Amniotic epithelial cell (primary cell): ENCODE measurements at regions not wholly inside any gene's neighbourhood (a gene's known extent, or its start where the extent isn't known, plus 50 kb on each side); places are given as distances from the start of the nearest gene placed in this dataset.
"Not testable (repeated sequence)": the region's sequence is repeated elsewhere in the genome, so short reads cannot be mapped to it uniquely, and the experiment has no call there.

Experiments
- DNase-seq: peaks from one replicate; pipeline ENCODE4 v3.0.0-alpha.2; 2010; ENCODE audit warnings: low read depth

GRCh38 chr2:8139668-8140200 lies 542.1 kb upstream of the ID2 start:
- DNase-seq, result no peak

DNA sequence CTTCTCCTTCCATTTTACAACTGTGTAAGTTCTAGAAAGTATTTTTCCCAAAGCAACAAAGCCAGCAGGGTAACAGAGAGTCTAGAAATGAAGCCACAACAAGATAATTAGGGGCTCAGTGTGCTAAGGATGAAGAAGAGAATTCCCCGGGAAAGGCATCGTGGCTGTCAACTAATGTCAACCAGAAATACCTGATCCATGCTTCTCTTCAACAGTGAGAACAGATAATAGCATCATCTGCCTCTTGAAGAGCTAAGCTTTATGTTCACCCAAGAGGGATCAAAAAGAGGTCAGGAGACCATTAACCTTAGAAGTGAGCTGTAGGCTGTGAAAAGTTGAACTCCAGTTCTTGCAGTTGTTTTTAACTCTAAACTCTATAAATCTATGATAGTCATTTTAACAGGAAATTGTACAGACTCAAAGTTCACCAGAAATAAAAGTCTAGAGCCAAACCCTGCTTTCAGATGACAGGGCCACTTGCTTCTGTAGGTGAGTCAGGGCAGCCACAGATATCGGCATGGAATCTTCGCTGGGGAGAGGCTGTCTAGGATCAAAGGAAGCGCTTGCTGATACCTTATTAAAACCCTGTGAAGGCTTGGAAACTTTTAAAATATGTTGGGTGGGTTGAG lies 540.7 kb upstream of the ID2 start:
- DNase-seq, result no peak

DNA sequence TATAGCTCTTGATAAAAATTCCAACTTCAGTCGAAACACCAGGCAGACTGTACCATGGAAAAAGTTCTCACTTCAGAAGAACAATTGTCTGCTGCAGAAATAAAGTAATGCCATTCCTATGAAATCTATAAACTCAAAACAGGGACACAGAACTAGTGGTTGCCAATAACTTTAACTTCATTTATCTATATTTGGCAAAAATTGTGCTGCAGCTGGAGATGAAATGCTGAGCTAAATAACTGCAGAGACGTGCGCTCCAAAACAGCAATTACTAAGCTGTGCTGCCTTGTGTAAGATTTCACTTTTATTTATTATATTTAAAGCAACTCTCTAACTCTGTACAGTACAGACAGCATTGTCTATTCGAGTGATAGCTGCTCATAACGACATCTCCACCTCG lies 540.1 kb upstream of the ID2 start:
- DNase-seq, result no peak

DNA sequence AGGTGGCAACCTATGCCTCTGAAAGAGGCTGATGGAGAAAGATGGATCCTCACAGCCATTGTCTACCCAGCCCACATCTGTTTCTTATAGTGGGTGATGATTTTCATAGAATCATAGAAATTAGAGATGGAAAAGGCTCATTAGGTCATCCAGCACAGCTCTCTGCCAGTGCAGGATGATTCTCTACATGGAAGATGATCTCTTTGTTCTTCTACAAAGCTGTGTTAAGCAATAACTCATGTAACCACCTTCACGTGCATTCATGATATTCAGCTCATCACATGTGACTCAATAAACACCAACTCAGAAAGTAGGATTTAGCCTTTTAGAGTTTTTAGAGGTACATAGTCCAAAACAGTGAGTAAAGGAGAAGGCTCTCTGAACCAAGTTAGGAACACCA lies 539.4 kb upstream of the ID2 start:
- no peak for DNase-seq

DNA sequence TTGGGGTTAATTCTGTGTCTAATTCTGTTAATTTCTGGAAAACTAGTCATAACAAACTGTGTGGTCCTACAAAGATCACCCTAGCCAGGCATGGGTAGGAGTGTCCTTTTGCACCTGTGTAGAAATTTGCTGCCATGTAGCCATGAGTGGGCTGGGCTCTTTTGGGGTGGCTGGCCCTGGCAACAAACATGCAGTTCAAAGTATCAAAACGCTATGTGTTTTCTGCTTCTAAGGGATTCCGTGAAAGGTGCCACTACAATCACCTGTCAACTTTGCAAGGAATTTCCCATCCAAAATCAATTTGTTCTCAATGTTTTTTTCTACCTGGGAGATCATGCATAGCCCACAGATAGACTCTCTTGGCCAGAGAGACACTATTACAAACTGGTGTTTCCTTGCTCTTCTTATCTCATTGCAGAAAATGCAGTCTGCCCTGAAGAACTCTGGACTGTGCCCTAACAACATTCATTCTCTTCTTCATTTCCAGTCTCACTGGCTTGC lies 537.7 kb upstream of the ID2 start:
- DNase-seq, result no peak

GRCh38 chr2:8144785-8145184 lies 537.1 kb upstream of the ID2 start:
- peak; percentile 83 for DNase-seq

GRCh38 chr2:8145375-8145774 lies 536.5 kb upstream of the ID2 start:
- DNase-seq, result not testable (repeated sequence)

DNA sequence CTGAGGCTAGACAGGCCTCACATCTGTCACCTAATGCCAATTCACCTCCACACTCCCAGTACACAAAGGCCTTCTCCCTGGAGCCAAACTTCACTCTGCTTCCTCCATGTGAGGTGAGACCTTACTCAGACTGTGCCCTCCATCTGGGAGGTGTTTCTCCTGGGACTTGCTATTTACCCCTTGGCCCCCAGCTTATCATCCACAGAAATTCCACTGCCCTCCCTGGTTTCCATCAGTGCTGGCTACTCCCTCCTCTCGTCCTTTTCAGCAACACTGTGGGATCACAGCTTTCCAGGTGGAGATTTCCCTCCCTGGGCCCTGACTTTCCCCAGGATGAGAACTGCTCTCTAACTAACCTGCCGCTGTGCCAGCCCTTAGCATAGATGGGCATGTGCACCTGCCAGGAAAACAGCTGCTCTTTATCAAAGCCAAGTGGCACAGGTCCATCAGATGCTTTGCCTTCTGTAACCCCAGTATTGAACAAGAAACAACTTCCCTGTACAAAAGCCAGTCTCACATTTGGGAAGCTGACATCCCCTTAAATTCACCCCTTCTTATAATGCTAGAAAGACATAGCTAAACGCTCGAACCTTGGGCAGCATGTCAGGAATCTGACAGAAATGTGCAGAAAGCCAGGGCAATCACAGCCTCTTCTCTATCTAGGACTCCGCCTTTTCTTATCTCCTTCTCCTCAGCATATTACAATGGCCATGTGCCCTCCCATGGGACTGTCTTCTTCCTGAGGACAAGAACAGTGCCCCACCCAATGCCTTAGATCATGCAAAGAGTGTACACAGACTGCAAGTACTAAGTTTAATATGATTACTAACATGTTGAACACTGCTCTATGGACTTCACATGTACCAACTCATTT lies 535.5 kb upstream of the ID2 start:
- DNase-seq, result no peak

- DNase-seq, result peak; percentile 87
These were observed 533.4 kb upstream of the ID2 start for GRCh38 chr2:8148260-8149006.

DNA sequence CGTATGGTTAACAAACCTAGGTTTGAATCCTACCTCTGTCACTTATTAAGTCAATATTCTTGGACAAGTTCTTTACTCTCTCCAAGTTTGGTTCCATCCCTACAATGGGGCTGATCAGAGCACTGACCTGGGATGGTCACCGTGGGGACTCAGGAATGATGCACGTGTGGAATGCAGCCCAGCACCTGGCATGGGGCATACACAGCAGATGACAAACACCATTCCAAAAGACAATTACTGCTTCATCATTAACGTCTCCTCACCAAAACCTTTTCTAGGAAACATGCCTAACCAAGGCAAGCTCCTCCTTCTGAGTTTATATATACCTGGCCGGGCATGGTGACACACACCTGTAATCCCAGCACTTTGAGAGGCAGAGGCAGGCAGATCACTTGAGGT lies 532.9 kb upstream of the ID2 start:
- no peak for DNase-seq

GRCh38 chr2:8149985-8150539 lies 531.8 kb upstream of the ID2 start:
- DNase-seq, result peak; percentile 75

DNA sequence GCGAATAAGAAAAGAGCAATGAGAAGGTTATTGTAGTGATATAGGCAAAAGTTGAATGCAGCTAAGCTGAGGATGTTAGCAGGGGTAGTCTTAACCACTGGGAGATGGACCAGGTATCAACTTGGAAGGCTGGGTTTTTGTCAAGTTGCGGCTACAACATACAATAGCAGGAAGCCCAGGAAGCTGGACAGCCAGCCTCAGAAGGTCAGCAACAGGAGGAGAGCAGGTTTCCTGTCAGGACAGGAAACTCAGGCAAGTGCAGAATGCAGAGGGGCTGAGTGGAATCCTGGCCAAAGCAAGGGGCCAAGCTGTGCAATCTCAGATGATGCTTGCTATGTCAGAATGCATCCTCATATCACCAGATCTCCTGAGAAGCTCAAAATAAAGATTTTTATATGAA lies 530.0 kb upstream of the ID2 start:
- no peak for DNase-seq

GRCh38 chr2:8152392-8153257 lies 529.2 kb upstream of the ID2 start:
- no peak for DNase-seq

GRCh38 chr2:8153258-8153718 lies 528.6 kb upstream of the ID2 start:
- no peak for DNase-seq

GRCh38 chr2:8154270-8154669 lies 527.6 kb upstream of the ID2 start:
- DNase-seq, result no peak

- no peak for DNase-seq
These were observed 526.9 kb upstream of the ID2 start for GRCh38 chr2:8154936-8155335.

DNA sequence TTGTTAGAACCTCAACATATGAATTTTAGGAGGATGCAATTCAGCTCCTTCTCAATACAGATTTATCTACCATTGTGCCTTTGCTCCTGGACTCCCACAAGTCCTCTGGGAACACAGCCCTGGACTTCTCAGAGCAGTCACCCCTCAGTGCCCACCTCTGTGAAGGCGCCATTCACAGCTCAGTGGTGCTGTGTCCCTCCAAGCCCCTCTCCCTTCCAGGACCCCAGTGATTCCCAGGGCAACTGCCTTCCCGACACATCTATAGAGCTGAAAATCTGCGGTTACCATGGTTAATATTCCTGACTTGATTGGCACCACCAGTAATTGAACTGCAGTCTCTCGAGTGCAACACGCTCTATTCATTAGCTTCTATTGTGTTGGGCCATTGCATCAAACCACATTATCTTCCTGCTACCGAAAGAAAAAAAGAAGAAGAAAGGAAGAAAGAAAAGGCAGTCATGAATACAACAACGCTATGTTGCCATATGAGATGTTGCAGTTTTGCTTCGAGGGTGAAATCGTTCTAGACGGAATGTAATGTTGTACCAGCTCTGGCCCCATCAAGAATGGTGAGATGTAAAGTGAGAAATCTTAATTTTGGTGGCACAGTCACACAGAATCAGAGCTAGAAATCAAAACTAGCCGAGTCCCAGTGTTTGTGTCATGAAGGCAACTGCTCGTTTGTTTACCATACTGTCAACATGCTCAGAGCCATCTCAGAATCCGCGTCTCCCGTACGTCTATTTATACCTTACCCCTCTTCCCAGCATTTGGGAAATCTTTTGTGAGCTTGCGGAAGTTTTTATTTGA lies 524.0 kb upstream of the ID2 start:
- DNase-seq, result no peak

- no peak for DNase-seq
These were observed 523.1 kb upstream of the ID2 start for GRCh38 chr2:8158711-8159110.

- DNase-seq, result no peak
These were observed 522.5 kb upstream of the ID2 start for GRCh38 chr2:8159211-8159965.
